ENCODE measurements at regions not wholly inside any gene's neighbourhood (a gene's known extent, or its start where the extent isn't known, plus 50 kb on each side); places are given as distances from the start of the nearest gene placed in this dataset.
"Not testable (repeated sequence)": the region's sequence is repeated elsewhere in the genome, so short reads cannot be mapped to it uniquely, and the experiment has no call there.

GRCh38 chr9:13907842-13908241 lies 406.1 kb downstream of the NFIB start:
- H3K27ac Mint-ChIP-seq, H3K4me3 Mint-ChIP-seq, H3K36me3 Mint-ChIP-seq, H3K27me3 Mint-ChIP-seq, H3K9me3 Mint-ChIP-seq, H3K4me1 Mint-ChIP-seq: not testable (repeated sequence)

- H3K4me1 Mint-ChIP-seq, result no peaks in the 10 kb centered on the region
- H3K4me3 Mint-ChIP-seq, result no peak overlapping the region
- H3K36me3 Mint-ChIP-seq, result no peaks in the 10 kb centered on the region
- no peaks in the 10 kb centered on the region for H3K27me3 Mint-ChIP-seq
- H3K27ac Mint-ChIP-seq, result no peak overlapping the region
- H3K9me3 Mint-ChIP-seq, result peaks cover 3 to 4% (median 3%) of the 10 kb centered on the region in 3 donors
Measured at GRCh38 chr9:13904746-13905145, 409.2 kb downstream of the NFIB start.

- Mint-ChIP-seq H3K27ac (no peak overlapping the region), H3K4me1 (no peaks in the 10 kb centered on the region), H3K9me3 (peaks cover 3 to 4% (median 3%) of the 10 kb centered on the region in 3 donors), H3K27me3 (no peaks in the 10 kb centered on the region), H3K4me3 (no peak overlapping the region), H3K36me3 (no peaks in the 10 kb centered on the region)
Measured at GRCh38 chr9:13904311-13904710, 409.6 kb downstream of the NFIB start.

GRCh38 chr9:13902286-13903066 lies 411.5 kb downstream of the NFIB start:
- no peak overlapping the region for H3K27ac Mint-ChIP-seq
- no peaks in the 10 kb centered on the region for H3K4me1 Mint-ChIP-seq
- H3K9me3 Mint-ChIP-seq, result peaks cover 2 to 9% (median 3%) of the 10 kb centered on the region in 3 donors
- H3K36me3 Mint-ChIP-seq, result no peaks in the 10 kb centered on the region
- no peaks in the 10 kb centered on the region for H3K27me3 Mint-ChIP-seq
- H3K4me3 Mint-ChIP-seq, result no peak overlapping the region

GRCh38 chr9:13901176-13901575 lies 412.8 kb downstream of the NFIB start:
- Mint-ChIP-seq H3K27me3 (no peaks in the 10 kb centered on the region), H3K27ac (no peak overlapping the region), H3K4me1 (no peaks in the 10 kb centered on the region), H3K36me3 (no peaks in the 10 kb centered on the region), H3K9me3 (peaks cover 0 to 9% (median 0%) of the 10 kb centered on the region in 3 donors), H3K4me3 (no peak overlapping the region)

GRCh38 chr9:13900449-13900848 lies 413.5 kb downstream of the NFIB start:
- Mint-ChIP-seq H3K4me1 (no peaks in the 10 kb centered on the region), H3K27me3 (no peaks in the 10 kb centered on the region), H3K9me3 (peaks cover 0 to 9% (median 0%) of the 10 kb centered on the region in 3 donors), H3K27ac (no peak overlapping the region), H3K36me3 (no peaks in the 10 kb centered on the region), H3K4me3 (no peak overlapping the region)

- Mint-ChIP-seq H3K27ac (no peak overlapping the region), H3K27me3 (no peaks in the 10 kb centered on the region), H3K4me3 (no peak overlapping the region), H3K9me3 (peaks cover 0 to 5% (median 0%) of the 10 kb centered on the region in 3 donors), H3K36me3 (no peaks in the 10 kb centered on the region), H3K4me1 (no peaks in the 10 kb centered on the region)
Measured at GRCh38 chr9:13899924-13900323, 414.0 kb downstream of the NFIB start.

GRCh38 chr9:13898957-13899356 lies 415.0 kb downstream of the NFIB start:
- H3K27ac Mint-ChIP-seq, result no peak overlapping the region
- no peaks in the 10 kb centered on the region for H3K27me3 Mint-ChIP-seq
- peaks cover 0 to 5% (median 2%) of the 10 kb centered on the region in 3 donors for H3K9me3 Mint-ChIP-seq
- H3K36me3 Mint-ChIP-seq, result no peaks in the 10 kb centered on the region
- no peaks in the 10 kb centered on the region for H3K4me1 Mint-ChIP-seq
- no peak overlapping the region for H3K4me3 Mint-ChIP-seq

- Mint-ChIP-seq H3K4me1 (no peaks in the 10 kb centered on the region), H3K27ac (no peak overlapping the region), H3K36me3 (no peaks in the 10 kb centered on the region), H3K9me3 (peaks cover 0 to 5% (median 3%) of the 10 kb centered on the region in 3 donors), H3K27me3 (no peaks in the 10 kb centered on the region), H3K4me3 (no peak overlapping the region)
Measured at GRCh38 chr9:13896922-13897835, 416.8 kb downstream of the NFIB start.

- Mint-ChIP-seq H3K36me3 (no peaks in the 10 kb centered on the region), H3K9me3 (peaks cover 0 to 5% (median 3%) of the 10 kb centered on the region in 3 donors), H3K27ac (no peak overlapping the region), H3K4me1 (no peaks in the 10 kb centered on the region), H3K27me3 (no peaks in the 10 kb centered on the region), H3K4me3 (no peak overlapping the region)
Measured at GRCh38 chr9:13896047-13896446, 417.9 kb downstream of the NFIB start.

GRCh38 chr9:13885258-13885657 lies 428.7 kb downstream of the NFIB start:
- peaks cover 9 to 25% (median 11%) of the 10 kb centered on the region in 3 donors for H3K9me3 Mint-ChIP-seq
- peaks cover 2% of the 10 kb centered on the region for H3K36me3 Mint-ChIP-seq
- H3K4me1 Mint-ChIP-seq, result no peaks in the 10 kb centered on the region
- H3K27ac Mint-ChIP-seq, result no peak overlapping the region
- H3K4me3 Mint-ChIP-seq, result no peak overlapping the region
- H3K27me3 Mint-ChIP-seq, result no peaks in the 10 kb centered on the region

- Mint-ChIP-seq H3K9me3 (peaks cover 4 to 21% (median 7%) of the 10 kb centered on the region in 3 donors), H3K4me1 (no peaks in the 10 kb centered on the region), H3K36me3 (peaks cover under 1% of the 10 kb centered on the region), H3K27me3 (no peaks in the 10 kb centered on the region), H3K27ac (no peak overlapping the region), H3K4me3 (no peak overlapping the region)
Measured at GRCh38 chr9:13879981-13880380, 434.0 kb downstream of the NFIB start.

GRCh38 chr9:13879011-13879410 lies 434.9 kb downstream of the NFIB start:
- Mint-ChIP-seq H3K4me1 (no peaks in the 10 kb centered on the region), H3K27me3 (no peaks in the 10 kb centered on the region), H3K4me3 (no peak overlapping the region), H3K36me3 (no peaks in the 10 kb centered on the region), H3K9me3 (peaks cover 0 to 16% (median 4%) of the 10 kb centered on the region in 3 donors), H3K27ac (no peak overlapping the region)

- Mint-ChIP-seq H3K9me3 (peaks cover 2 to 14% (median 3%) of the 10 kb centered on the region in 3 donors), H3K4me3 (no peak overlapping the region), H3K27ac (no peak overlapping the region), H3K4me1 (no peaks in the 10 kb centered on the region), H3K36me3 (no peaks in the 10 kb centered on the region), H3K27me3 (no peaks in the 10 kb centered on the region)
Measured at GRCh38 chr9:13878241-13878711, 435.7 kb downstream of the NFIB start.

GRCh38 chr9:13876741-13877140 lies 437.2 kb downstream of the NFIB start:
- H3K36me3 Mint-ChIP-seq, result no peaks in the 10 kb centered on the region
- H3K27me3 Mint-ChIP-seq, result no peaks in the 10 kb centered on the region
- peaks cover 3 to 14% (median 5%) of the 10 kb centered on the region in 3 donors for H3K9me3 Mint-ChIP-seq
- no peak overlapping the region for H3K27ac Mint-ChIP-seq
- H3K4me1 Mint-ChIP-seq, result no peaks in the 10 kb centered on the region
- H3K4me3 Mint-ChIP-seq, result no peak overlapping the region
